ENCODE measurements at regions not wholly inside any gene's neighbourhood (a gene's known extent, or its start where the extent isn't known, plus 50 kb on each side); places are given as distances from the start of the nearest gene placed in this dataset.

DNA sequence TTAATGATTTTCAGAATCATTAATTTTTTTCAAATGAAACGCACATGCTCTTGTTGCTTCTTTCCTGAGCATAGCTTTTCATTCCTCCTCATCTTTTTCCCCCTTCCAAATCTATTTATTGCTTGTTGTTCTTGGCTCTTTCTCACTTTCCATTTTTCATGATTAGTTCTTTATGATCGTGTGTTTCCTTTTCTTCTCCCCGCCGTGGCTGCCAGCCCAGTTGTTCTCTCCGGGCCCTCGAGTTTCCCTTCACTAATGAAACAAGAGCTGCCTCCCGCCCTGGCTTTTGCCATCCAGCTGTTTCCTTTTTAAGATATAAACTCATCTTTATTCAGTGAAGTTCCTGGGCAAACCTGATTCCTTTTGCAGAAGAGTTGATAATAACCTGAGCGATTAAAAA, 170.2 kb upstream of the NR2F2 start:
- no peaks in the 10 kb centered on the region for H4K20me1 ChIP-seq (ENCODE audit: insufficient read depth, low read length)
- no peak overlapping the region for H3K4me2 ChIP-seq (ENCODE audit: low read length)
- peaks cover 2% of the 10 kb centered on the region; the same call in 1 of the 2 replicates for H3K9me3 ChIP-seq (ENCODE audit: insufficient read depth, low read length)
- H3K27ac ChIP-seq (ENCODE audit: low read length), result no peak overlapping the region
- no peaks in the 10 kb centered on the region for H3K4me1 ChIP-seq (ENCODE audit: low read length)
- no peak overlapping the region for H3K4me3 ChIP-seq (ENCODE audit: low read length)
- no peaks in the 10 kb centered on the region for H3K36me3 ChIP-seq (replicated peaks; ENCODE audit: low read depth, low read length)
- TF ChIP-seq EZH2phosphoT487 (IDR thresholded peaks at IDR 0.05; ENCODE audit: low read depth) (no peak), CTCF (IDR thresholded peaks at IDR 0.05; ENCODE audit: low read depth, low read length) (no peak)
- H2AFZ ChIP-seq (ENCODE audit: low read depth, low read length), result no peak overlapping the region
- H3K9ac ChIP-seq (ENCODE audit: low read length), result no peak overlapping the region
- H3K27me3 ChIP-seq (ENCODE audit: low read depth, low read length), result peaks cover 14% of the 10 kb centered on the region; the same call in 1 of the 2 replicates
- H3K79me2 ChIP-seq (ENCODE audit: low read length), result no peaks in the 10 kb centered on the region

GRCh38 chr15:96160800-96161199, 169.7 kb upstream of the NR2F2 start:
- H2AFZ ChIP-seq (ENCODE audit: low read depth, low read length), result no peak overlapping the region
- no peaks in the 10 kb centered on the region for H4K20me1 ChIP-seq (ENCODE audit: insufficient read depth, low read length)
- H3K36me3 ChIP-seq (replicated peaks; ENCODE audit: low read depth, low read length), result no peaks in the 10 kb centered on the region
- no peaks in the 10 kb centered on the region for H3K4me1 ChIP-seq (ENCODE audit: low read length)
- no peak overlapping the region for H3K4me3 ChIP-seq (ENCODE audit: low read length)
- H3K27ac ChIP-seq (ENCODE audit: low read length), result no peak overlapping the region
- no peak overlapping the region for H3K9ac ChIP-seq (ENCODE audit: low read length)
- no peak for TF ChIP-seq CTCF (IDR thresholded peaks at IDR 0.05; ENCODE audit: low read depth, low read length)
- TF ChIP-seq EZH2phosphoT487 (IDR thresholded peaks at IDR 0.05; ENCODE audit: low read depth), result no peak
- no peak overlapping the region for H3K4me2 ChIP-seq (ENCODE audit: low read length)
- no peaks in the 10 kb centered on the region for H3K79me2 ChIP-seq (ENCODE audit: low read length)
- peaks cover 14% of the 10 kb centered on the region; the same call in 1 of the 2 replicates for H3K27me3 ChIP-seq (ENCODE audit: low read depth, low read length)
- no peaks in the 10 kb centered on the region; the same call in 1 of the 2 replicates for H3K9me3 ChIP-seq (ENCODE audit: insufficient read depth, low read length)

- no peaks in the 10 kb centered on the region for H4K20me1 ChIP-seq (ENCODE audit: insufficient read depth, low read length)
- H3K27me3 ChIP-seq (ENCODE audit: low read depth, low read length), result peaks cover 20% of the 10 kb centered on the region; the same call in 1 of the 2 replicates
- no peaks in the 10 kb centered on the region for H3K36me3 ChIP-seq (replicated peaks; ENCODE audit: low read depth, low read length)
- no peak overlapping the region for H3K9ac ChIP-seq (ENCODE audit: low read length)
- no peak overlapping the region for H2AFZ ChIP-seq (ENCODE audit: low read depth, low read length)
- no peak overlapping the region for H3K4me2 ChIP-seq (ENCODE audit: low read length)
- H3K79me2 ChIP-seq (ENCODE audit: low read length), result no peaks in the 10 kb centered on the region
- H3K9me3 ChIP-seq (ENCODE audit: insufficient read depth, low read length), result no peaks in the 10 kb centered on the region
- H3K27ac ChIP-seq (ENCODE audit: low read length), result no peak overlapping the region
- TF ChIP-seq CTCF (IDR thresholded peaks at IDR 0.05; ENCODE audit: low read depth, low read length) (no peak), EZH2phosphoT487 (IDR thresholded peaks at IDR 0.05; ENCODE audit: low read depth) (no peak)
- H3K4me3 ChIP-seq (ENCODE audit: low read length), result no peak overlapping the region
- no peaks in the 10 kb centered on the region for H3K4me1 ChIP-seq (ENCODE audit: low read length)
These were observed 168.2 kb upstream of the NR2F2 start for GRCh38 chr15:96162322-96162721.

- Histone ChIP-seq H2AFZ (ENCODE audit: low read depth, low read length) (no peak overlapping the region), H3K4me1 (ENCODE audit: low read length) (no peaks in the 10 kb centered on the region), H3K9me3 (ENCODE audit: insufficient read depth, low read length) (no peaks in the 10 kb centered on the region), H3K9ac (ENCODE audit: low read length) (no peak overlapping the region), H3K79me2 (ENCODE audit: low read length) (no peaks in the 10 kb centered on the region), H3K4me2 (ENCODE audit: low read length) (no peak overlapping the region), H3K36me3 (replicated peaks; ENCODE audit: low read depth, low read length) (no peaks in the 10 kb centered on the region), H4K20me1 (ENCODE audit: insufficient read depth, low read length) (no peaks in the 10 kb centered on the region), H3K4me3 (ENCODE audit: low read length) (no peak overlapping the region), H3K27ac (ENCODE audit: low read length) (no peak overlapping the region), H3K27me3 (ENCODE audit: low read depth, low read length) (peaks cover 34% of the 10 kb centered on the region; the same call in 1 of the 2 replicates)
- TF ChIP-seq CTCF (IDR thresholded peaks at IDR 0.05; ENCODE audit: low read depth, low read length) (no peak), EZH2phosphoT487 (IDR thresholded peaks at IDR 0.05; ENCODE audit: low read depth) (no peak)
These were observed 165.4 kb upstream of the NR2F2 start for GRCh38 chr15:96165081-96165480.

All from OCI-LY3 (cell line).